Endothelial cell of umbilical vein (primary cell): ENCODE measurements at regions not wholly inside any gene's neighbourhood (a gene's known extent, or its start where the extent isn't known, plus 50 kb on each side); places are given as distances from the start of the nearest gene placed in this dataset.

Experiments used
- CTCF ChIP-seq, 2 donors: IDR thresholded peaks; 1 replicate in 1 of 2; 2 replicates in 1 of 2; pipeline ENCODE4 v1.5.1; 2011; ENCODE audit warnings: low read length in 2 of 2, mild to moderate bottlenecking in 2 of 2, moderate library complexity in 2 of 2, control low read depth in 1 of 2, inconsistent platforms in 1 of 2, low read depth in 1 of 2; ENCODE audit not compliant: insufficient read depth in 1 of 2; ENCODE audit errors: extremely low read depth in 1 of 2
- EZH2 ChIP-seq: IDR thresholded peaks from 2 replicates; pipeline ENCODE4 v1.6.1; 2012; ENCODE audit warnings: borderline replicate concordance, low read depth, mild to moderate bottlenecking, moderate library complexity, low read length, inconsistent platforms; ENCODE audit not compliant: severe bottlenecking

- no peak for TF ChIP-seq EZH2
- TF ChIP-seq CTCF (IDR thresholded peaks at IDR 0.05; ENCODE audit: extremely low read depth in 1 of 2, insufficient read depth in 1 of 2, low read depth in 1 of 2, low read length in 2 of 2) = no peak
Observed at GRCh38 chr21:16437586-16437985, 707.8 kb downstream of the USP25 start.
